ENCODE measurements at regions not wholly inside any gene's neighbourhood (a gene's known extent, or its start where the extent isn't known, plus 50 kb on each side); places are given as distances from the start of the nearest gene placed in this dataset.
"Not testable (repeated sequence)": the region's sequence is repeated elsewhere in the genome, so short reads cannot be mapped to it uniquely, and the experiment has no call there.

GRCh38 chr11:10973416-10973815, 115.6 kb upstream of the ZBED5 start:
- no peaks in the 10 kb centered on the region for H3K9me3 ChIP-seq
- peak in 1 of 2 donors; percentile 42 for DNase-seq
- intact Hi-C loops (cut with DNase I; ENCODE audit: low total_unique reads) = no loop called here
- no peak for TF ChIP-seq EP300 (IDR thresholded peaks at IDR 0.05)
- no peak for TF ChIP-seq POLR2AphosphoS5 (IDR thresholded peaks at IDR 0.05)
- TF ChIP-seq CTCF (IDR thresholded peaks at IDR 0.05) = no peak
- TF ChIP-seq POLR2A (IDR thresholded peaks at IDR 0.05) = no peak
- H3K4me1 ChIP-seq = no peaks in the 10 kb centered on the region
- H3K27me3 ChIP-seq = no peaks in the 10 kb centered on the region
- no peaks in the 10 kb centered on the region for H3K36me3 ChIP-seq
- WGBS, 5 donors = 65 to 83% (median 75%) methylated on average over 1 of the region's 1 CpG
- H3K27ac ChIP-seq = peak overlapping the region in 1 of 5 donors; percentile 29
- H3K4me3 ChIP-seq = no peak overlapping the region

- DNase-seq = no peak
- Histone ChIP-seq H3K27ac (no peak overlapping the region), H3K9me3 (no peaks in the 10 kb centered on the region), H3K4me1 (no peaks in the 10 kb centered on the region), H3K36me3 (no peaks in the 10 kb centered on the region), H3K27me3 (no peaks in the 10 kb centered on the region), H3K4me3 (no peak overlapping the region)
- WGBS, 5 donors = 57 to 71% (median 62%) methylated on average over 3 of the region's 3 CpGs
- TF ChIP-seq POLR2A (IDR thresholded peaks at IDR 0.05) = no peak
- TF ChIP-seq EP300 (IDR thresholded peaks at IDR 0.05) = no peak
- TF ChIP-seq CTCF (IDR thresholded peaks at IDR 0.05) = no peak
- TF ChIP-seq POLR2AphosphoS5 (IDR thresholded peaks at IDR 0.05) = no peak
- intact Hi-C loops (cut with DNase I; ENCODE audit: low total_unique reads) = no loop called here
These were observed 113.1 kb upstream of the ZBED5 start for GRCh38 chr11:10970926-10971325.

GRCh38 chr11:10969387-10969786, 111.5 kb upstream of the ZBED5 start:
- H3K9me3 ChIP-seq = peaks cover 0 to 6% (median 2%) of the 10 kb centered on the region in 4 donors
- no peak for DNase-seq
- no peak overlapping the region for H3K4me3 ChIP-seq
- no peaks in the 10 kb centered on the region for H3K4me1 ChIP-seq
- TF ChIP-seq EP300 (IDR thresholded peaks at IDR 0.05) (no peak), POLR2A (IDR thresholded peaks at IDR 0.05) (no peak), POLR2AphosphoS5 (IDR thresholded peaks at IDR 0.05) (no peak), CTCF (IDR thresholded peaks at IDR 0.05) (no peak)
- intact Hi-C loops (cut with DNase I; ENCODE audit: low total_unique reads) = no loop called here
- 88 to 98% (median 97%) methylated on average over 2 of the region's 2 CpGs for WGBS, 5 donors
- H3K27me3 ChIP-seq = no peaks in the 10 kb centered on the region
- H3K27ac ChIP-seq = no peak overlapping the region
- H3K36me3 ChIP-seq = no peaks in the 10 kb centered on the region

GRCh38 chr11:10956884-10957283, 99.0 kb upstream of the ZBED5 start:
- DNase-seq; H3K4me3 ChIP-seq; H3K36me3 ChIP-seq; intact Hi-C loops (cut with DNase I; ENCODE audit: low total_unique reads); H3K27ac ChIP-seq; H3K4me1 ChIP-seq: not testable (repeated sequence)
- 19 to 67% (median 50%) methylated on average over 1 of the region's 1 CpG for WGBS, 5 donors
- H3K9me3 ChIP-seq = peaks cover 0 to 21% (median 5%) of the 10 kb centered on the region in 4 donors
- peaks cover 0 to 10% (median 0%) of the 10 kb centered on the region in 3 donors for H3K27me3 ChIP-seq

- Histone ChIP-seq H3K4me3 (no peak overlapping the region), H3K9me3 (peaks cover 0 to 21% (median 5%) of the 10 kb centered on the region in 4 donors), H3K4me1 (no peaks in the 10 kb centered on the region), H3K36me3 (no peaks in the 10 kb centered on the region), H3K27me3 (peaks cover 0 to 16% (median 0%) of the 10 kb centered on the region in 3 donors), H3K27ac (no peak overlapping the region)
- TF ChIP-seq CTCF (IDR thresholded peaks at IDR 0.05) (no peak), POLR2A (IDR thresholded peaks at IDR 0.05) (no peak), POLR2AphosphoS5 (IDR thresholded peaks at IDR 0.05) (no peak), EP300 (IDR thresholded peaks at IDR 0.05) (no peak)
- intact Hi-C loops (cut with DNase I; ENCODE audit: low total_unique reads) = no loop called here
- 76 to 91% (median 78%) methylated on average over 1 of the region's 1 CpG for WGBS, 5 donors
- DNase-seq = no peak
These were observed 97.8 kb upstream of the ZBED5 start for GRCh38 chr11:10955616-10956015.

Data from stomach (tissue), 8 donors.